Activated naive CD4-positive, alpha-beta T cell treated with anti-CD3 and anti-CD28 coated beads, Interleukin-2, amount 50 U/mL, for 24 hours (primary cell): ENCODE measurements at regions not wholly inside any gene's neighbourhood (a gene's known extent, or its start where the extent isn't known, plus 50 kb on each side); places are given as distances from the start of the nearest gene placed in this dataset.

Source experiments
- H3K27ac Mint-ChIP-seq: one replicate; pipeline ENCODE4 v1.8.0; 2021; ENCODE audit warnings: mild to moderate bottlenecking, mixed read lengths
- H3K27me3 Mint-ChIP-seq: one replicate; pipeline ENCODE4 v1.8.0; 2021; ENCODE audit warnings: mixed read lengths
- H3K36me3 Mint-ChIP-seq: one replicate; pipeline ENCODE4 v1.8.0; 2021; ENCODE audit warnings: mixed read lengths
- H3K4me1 Mint-ChIP-seq: one replicate; pipeline ENCODE4 v1.8.0; 2021; ENCODE audit warnings: mixed read lengths
- H3K4me3 Mint-ChIP-seq: one replicate; pipeline ENCODE4 v1.8.0; 2021; ENCODE audit warnings: mild to moderate bottlenecking, mixed read lengths
- H3K9me3 Mint-ChIP-seq: one replicate; pipeline ENCODE4 v1.8.0; 2021; ENCODE audit warnings: mixed read lengths

- no peak overlapping the region for H3K27ac Mint-ChIP-seq
- no peaks in the 10 kb centered on the region for H3K9me3 Mint-ChIP-seq
- H3K36me3 Mint-ChIP-seq: no peaks in the 10 kb centered on the region
- H3K4me3 Mint-ChIP-seq: no peak overlapping the region
- no peaks in the 10 kb centered on the region for H3K4me1 Mint-ChIP-seq
- H3K27me3 Mint-ChIP-seq: no peaks in the 10 kb centered on the region
These were observed 382.2 kb downstream of the FUT8 start for GRCh38 chr14:65794674-65795279.

GRCh38 chr14:65798216-65798615, 385.7 kb downstream of the FUT8 start:
- H3K4me3 Mint-ChIP-seq: no peak overlapping the region
- no peaks in the 10 kb centered on the region for H3K9me3 Mint-ChIP-seq
- H3K27me3 Mint-ChIP-seq: no peaks in the 10 kb centered on the region
- no peaks in the 10 kb centered on the region for H3K36me3 Mint-ChIP-seq
- no peak overlapping the region for H3K27ac Mint-ChIP-seq
- no peaks in the 10 kb centered on the region for H3K4me1 Mint-ChIP-seq

- Mint-ChIP-seq H3K27me3 (no peaks in the 10 kb centered on the region), H3K4me1 (no peaks in the 10 kb centered on the region), H3K27ac (no peak overlapping the region), H3K36me3 (no peaks in the 10 kb centered on the region), H3K9me3 (no peaks in the 10 kb centered on the region), H3K4me3 (no peak overlapping the region)
These were observed 388.2 kb downstream of the FUT8 start for GRCh38 chr14:65800694-65801093.

GRCh38 chr14:65802196-65802595, 389.7 kb downstream of the FUT8 start:
- Mint-ChIP-seq H3K36me3 (no peaks in the 10 kb centered on the region), H3K4me1 (no peaks in the 10 kb centered on the region), H3K4me3 (no peak overlapping the region), H3K9me3 (no peaks in the 10 kb centered on the region), H3K27me3 (no peaks in the 10 kb centered on the region), H3K27ac (no peak overlapping the region)

- no peak overlapping the region for H3K27ac Mint-ChIP-seq
- no peak overlapping the region for H3K4me3 Mint-ChIP-seq
- H3K4me1 Mint-ChIP-seq: no peaks in the 10 kb centered on the region
- no peaks in the 10 kb centered on the region for H3K9me3 Mint-ChIP-seq
- H3K36me3 Mint-ChIP-seq: no peaks in the 10 kb centered on the region
- no peaks in the 10 kb centered on the region for H3K27me3 Mint-ChIP-seq
These were observed 391.4 kb downstream of the FUT8 start for GRCh38 chr14:65803885-65804284.

- Mint-ChIP-seq H3K9me3 (no peaks in the 10 kb centered on the region), H3K4me3 (no peak overlapping the region), H3K4me1 (no peaks in the 10 kb centered on the region), H3K27ac (no peak overlapping the region), H3K36me3 (no peaks in the 10 kb centered on the region), H3K27me3 (no peaks in the 10 kb centered on the region)
These were observed 392.0 kb downstream of the FUT8 start for GRCh38 chr14:65804439-65805112.

- H3K4me1 Mint-ChIP-seq: no peaks in the 10 kb centered on the region
- no peaks in the 10 kb centered on the region for H3K36me3 Mint-ChIP-seq
- no peaks in the 10 kb centered on the region for H3K27me3 Mint-ChIP-seq
- no peak overlapping the region for H3K27ac Mint-ChIP-seq
- H3K4me3 Mint-ChIP-seq: no peak overlapping the region
- no peaks in the 10 kb centered on the region for H3K9me3 Mint-ChIP-seq
These were observed 392.6 kb downstream of the FUT8 start for GRCh38 chr14:65805113-65805473.

GRCh38 chr14:65808390-65808789, 395.9 kb downstream of the FUT8 start:
- Mint-ChIP-seq H3K4me1 (peaks cover 4% of the 10 kb centered on the region), H3K4me3 (no peak overlapping the region), H3K27ac (no peak overlapping the region), H3K36me3 (no peaks in the 10 kb centered on the region), H3K27me3 (no peaks in the 10 kb centered on the region), H3K9me3 (no peaks in the 10 kb centered on the region)

GRCh38 chr14:65810322-65810721, 397.8 kb downstream of the FUT8 start:
- H3K4me1 Mint-ChIP-seq: peaks cover 8% of the 10 kb centered on the region
- H3K9me3 Mint-ChIP-seq: no peaks in the 10 kb centered on the region
- no peak overlapping the region for H3K27ac Mint-ChIP-seq
- no peaks in the 10 kb centered on the region for H3K27me3 Mint-ChIP-seq
- H3K36me3 Mint-ChIP-seq: no peaks in the 10 kb centered on the region
- no peak overlapping the region for H3K4me3 Mint-ChIP-seq

- no peak overlapping the region for H3K27ac Mint-ChIP-seq
- H3K9me3 Mint-ChIP-seq: no peaks in the 10 kb centered on the region
- H3K27me3 Mint-ChIP-seq: no peaks in the 10 kb centered on the region
- H3K4me1 Mint-ChIP-seq: peaks cover 8% of the 10 kb centered on the region
- H3K36me3 Mint-ChIP-seq: no peaks in the 10 kb centered on the region
- H3K4me3 Mint-ChIP-seq: no peak overlapping the region
These were observed 401.3 kb downstream of the FUT8 start for GRCh38 chr14:65813760-65814384.

GRCh38 chr14:65815127-65815526, 402.6 kb downstream of the FUT8 start:
- Mint-ChIP-seq H3K27me3 (no peaks in the 10 kb centered on the region), H3K9me3 (no peaks in the 10 kb centered on the region), H3K4me3 (no peak overlapping the region), H3K36me3 (no peaks in the 10 kb centered on the region), H3K27ac (no peak overlapping the region), H3K4me1 (peaks cover 8% of the 10 kb centered on the region)

- no peak overlapping the region for H3K4me3 Mint-ChIP-seq
- H3K4me1 Mint-ChIP-seq: peaks cover 4% of the 10 kb centered on the region
- H3K9me3 Mint-ChIP-seq: no peaks in the 10 kb centered on the region
- no peaks in the 10 kb centered on the region for H3K27me3 Mint-ChIP-seq
- H3K27ac Mint-ChIP-seq: no peak overlapping the region
- H3K36me3 Mint-ChIP-seq: no peaks in the 10 kb centered on the region
These were observed 404.5 kb downstream of the FUT8 start for GRCh38 chr14:65817011-65817410.

GRCh38 chr14:65819569-65819968, 407.0 kb downstream of the FUT8 start:
- Mint-ChIP-seq H3K27me3 (no peaks in the 10 kb centered on the region), H3K9me3 (no peaks in the 10 kb centered on the region), H3K27ac (no peak overlapping the region), H3K4me1 (peaks cover 4% of the 10 kb centered on the region), H3K4me3 (no peak overlapping the region), H3K36me3 (no peaks in the 10 kb centered on the region)

- H3K4me3 Mint-ChIP-seq: no peak overlapping the region
- peaks cover 9% of the 10 kb centered on the region for H3K4me1 Mint-ChIP-seq
- H3K9me3 Mint-ChIP-seq: no peaks in the 10 kb centered on the region
- no peaks in the 10 kb centered on the region for H3K36me3 Mint-ChIP-seq
- H3K27me3 Mint-ChIP-seq: no peaks in the 10 kb centered on the region
- H3K27ac Mint-ChIP-seq: no peak overlapping the region
These were observed 408.8 kb downstream of the FUT8 start for GRCh38 chr14:65821224-65821753.

- peaks cover 2% of the 10 kb centered on the region for H3K36me3 Mint-ChIP-seq
- H3K27ac Mint-ChIP-seq: peak overlapping the region; percentile 73
These were observed 411.9 kb downstream of the FUT8 start for GRCh38 chr14:65824285-65824977.

GRCh38 chr14:65824978-65825299, 412.4 kb downstream of the FUT8 start:
- Mint-ChIP-seq H3K36me3 (peaks cover 2% of the 10 kb centered on the region), H3K4me3 (no peak overlapping the region), H3K27me3 (no peaks in the 10 kb centered on the region), H3K27ac (no peak overlapping the region), H3K4me1 (peaks cover 17% of the 10 kb centered on the region), H3K9me3 (no peaks in the 10 kb centered on the region)

More at GRCh38 chr14:65824285-65824977, 411.9 kb downstream of the FUT8 start:
- no peaks in the 10 kb centered on the region for H3K27me3 Mint-ChIP-seq
- peaks cover 17% of the 10 kb centered on the region for H3K4me1 Mint-ChIP-seq
- no peaks in the 10 kb centered on the region for H3K9me3 Mint-ChIP-seq
- H3K4me3 Mint-ChIP-seq: no peak overlapping the region
